ENCODE measurements at regions not wholly inside any gene's neighbourhood (a gene's known extent, or its start where the extent isn't known, plus 50 kb on each side); places are given as distances from the start of the nearest gene placed in this dataset.
"Not testable (repeated sequence)": the region's sequence is repeated elsewhere in the genome, so short reads cannot be mapped to it uniquely, and the experiment has no call there.

DNA sequence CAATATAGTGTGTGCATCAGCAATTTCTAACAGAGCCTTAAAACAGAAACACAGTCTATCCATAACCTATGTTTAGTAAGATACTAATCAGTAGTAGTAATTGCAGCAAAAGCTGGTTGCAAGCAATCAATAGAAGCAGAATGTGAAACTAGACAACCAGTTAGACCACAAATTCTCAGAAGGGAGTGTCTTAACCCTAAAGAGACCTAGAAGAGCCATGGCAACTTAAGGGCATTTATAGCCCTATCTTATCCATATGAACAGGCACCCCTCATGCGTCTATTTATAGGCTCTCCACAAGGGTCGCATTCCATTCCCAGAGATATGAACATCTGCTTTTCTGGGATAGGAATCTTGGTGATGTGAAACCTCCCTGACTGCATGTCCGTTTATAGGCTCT is 188.1 kb upstream of the RAI14 start:
- not testable (repeated sequence) for TF ChIP-seq EZH2 (IDR thresholded peaks at IDR 0.05; ENCODE audit: low read depth)
- TF ChIP-seq, protein P1, sequence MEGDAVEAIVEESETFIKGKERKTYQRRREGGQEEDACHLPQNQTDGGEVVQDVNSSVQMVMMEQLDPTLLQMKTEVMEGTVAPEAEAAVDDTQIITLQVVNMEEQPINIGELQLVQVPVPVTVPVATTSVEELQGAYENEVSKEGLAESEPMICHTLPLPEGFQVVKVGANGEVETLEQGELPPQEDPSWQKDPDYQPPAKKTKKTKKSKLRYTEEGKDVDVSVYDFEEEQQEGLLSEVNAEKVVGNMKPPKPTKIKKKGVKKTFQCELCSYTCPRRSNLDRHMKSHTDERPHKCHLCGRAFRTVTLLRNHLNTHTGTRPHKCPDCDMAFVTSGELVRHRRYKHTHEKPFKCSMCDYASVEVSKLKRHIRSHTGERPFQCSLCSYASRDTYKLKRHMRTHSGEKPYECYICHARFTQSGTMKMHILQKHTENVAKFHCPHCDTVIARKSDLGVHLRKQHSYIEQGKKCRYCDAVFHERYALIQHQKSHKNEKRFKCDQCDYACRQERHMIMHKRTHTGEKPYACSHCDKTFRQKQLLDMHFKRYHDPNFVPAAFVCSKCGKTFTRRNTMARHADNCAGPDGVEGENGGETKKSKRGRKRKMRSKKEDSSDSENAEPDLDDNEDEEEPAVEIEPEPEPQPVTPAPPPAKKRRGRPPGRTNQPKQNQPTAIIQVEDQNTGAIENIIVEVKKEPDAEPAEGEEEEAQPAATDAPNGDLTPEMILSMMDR (conservative IDR thresholded peaks at IDR 0.05) = not testable (repeated sequence)

Measured in PC-9 (cell line).